Neural cell (in vitro differentiated cells): ENCODE measurements at regions not wholly inside any gene's neighbourhood (a gene's known extent, or its start where the extent isn't known, plus 50 kb on each side); places are given as distances from the start of the nearest gene placed in this dataset.

Source experiments
- EP300 ChIP-seq: fragments of 450-650 bp; conservative IDR thresholded peaks from 2 replicates; pipeline ENCODE4 v1.6.1; 2014; ENCODE audit warnings: antibody characterized with exemption, mild to moderate bottlenecking, moderate library complexity; ENCODE audit not compliant: poor library complexity, severe bottlenecking
- EZH2 ChIP-seq: fragments of 200-600, 300-800 bp; shearing (Covaris generic), sonication (generic); IDR thresholded peaks from 2 replicates; pipeline ENCODE4 v1.6.1; 2014; ENCODE audit warnings: antibody characterized with exemption, low read length, borderline replicate concordance, mild to moderate bottlenecking; ENCODE audit not compliant: insufficient read depth, poor library complexity, severe bottlenecking
- RAD21 ChIP-seq: fragments of 450-650 bp; conservative IDR thresholded peaks from 2 replicates; pipeline ENCODE4 v1.6.1; 2014; ENCODE audit warnings: antibody characterized with exemption, mild to moderate bottlenecking, moderate library complexity
- TF ChIP-seq, protein P1 (sequence below): fragments of 450-650 bp; IDR thresholded peaks from 2 replicates; pipeline ENCODE4 v1.5.1; 2014; ENCODE audit warnings: antibody characterized with exemption, mild to moderate bottlenecking, moderate library complexity; ENCODE audit not compliant: poor library complexity, severe bottlenecking

DNA sequence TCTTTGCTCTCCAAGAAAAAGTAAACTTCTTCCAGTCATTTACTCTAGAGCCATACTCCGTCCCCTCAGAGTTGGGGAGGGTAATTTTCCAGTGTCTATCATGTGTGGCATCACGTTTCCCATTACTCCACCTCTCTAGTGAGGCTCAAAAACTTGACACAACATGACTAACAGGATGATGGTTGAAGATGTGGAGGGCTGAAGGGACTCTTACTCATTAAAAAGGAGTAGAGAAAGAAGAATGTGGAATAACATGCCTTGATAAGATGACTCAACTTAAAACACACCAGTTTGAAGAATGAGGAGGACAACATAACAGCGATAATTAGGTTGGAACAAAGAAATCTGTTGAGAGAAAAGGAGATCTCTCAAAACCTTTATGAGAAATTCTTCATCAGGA is 894.3 kb downstream of the OTOL1 start:
- TF ChIP-seq, protein P1, sequence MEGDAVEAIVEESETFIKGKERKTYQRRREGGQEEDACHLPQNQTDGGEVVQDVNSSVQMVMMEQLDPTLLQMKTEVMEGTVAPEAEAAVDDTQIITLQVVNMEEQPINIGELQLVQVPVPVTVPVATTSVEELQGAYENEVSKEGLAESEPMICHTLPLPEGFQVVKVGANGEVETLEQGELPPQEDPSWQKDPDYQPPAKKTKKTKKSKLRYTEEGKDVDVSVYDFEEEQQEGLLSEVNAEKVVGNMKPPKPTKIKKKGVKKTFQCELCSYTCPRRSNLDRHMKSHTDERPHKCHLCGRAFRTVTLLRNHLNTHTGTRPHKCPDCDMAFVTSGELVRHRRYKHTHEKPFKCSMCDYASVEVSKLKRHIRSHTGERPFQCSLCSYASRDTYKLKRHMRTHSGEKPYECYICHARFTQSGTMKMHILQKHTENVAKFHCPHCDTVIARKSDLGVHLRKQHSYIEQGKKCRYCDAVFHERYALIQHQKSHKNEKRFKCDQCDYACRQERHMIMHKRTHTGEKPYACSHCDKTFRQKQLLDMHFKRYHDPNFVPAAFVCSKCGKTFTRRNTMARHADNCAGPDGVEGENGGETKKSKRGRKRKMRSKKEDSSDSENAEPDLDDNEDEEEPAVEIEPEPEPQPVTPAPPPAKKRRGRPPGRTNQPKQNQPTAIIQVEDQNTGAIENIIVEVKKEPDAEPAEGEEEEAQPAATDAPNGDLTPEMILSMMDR = no peak
- TF ChIP-seq EP300 = no peak
- TF ChIP-seq EZH2 = no peak
- TF ChIP-seq RAD21 = no peak
